HG02763 (cell line): ENCODE measurements at regions not wholly inside any gene's neighbourhood (a gene's known extent, or its start where the extent isn't known, plus 50 kb on each side); places are given as distances from the start of the nearest gene placed in this dataset.
A peak's percentile ranks its signal among the peaks of the same experiment; 100 is the strongest.
"Not testable (repeated sequence)": the region's sequence is repeated elsewhere in the genome, so short reads cannot be mapped to it uniquely, and the experiment has no call there.

Experiments
- ATAC-seq: cut with Tn5 transposase; IDR thresholded peaks from one replicate; pipeline ENCODE4 v1.9.1; 2021; ENCODE audit warnings: mild to moderate bottlenecking, moderate library complexity; ENCODE audit not compliant: unreplicated experiment

- not testable (repeated sequence) for ATAC-seq
Measured at GRCh38 chr9:29189221-29189620, 1615.9 kb upstream of the C9orf72 start.

- ATAC-seq = no peak
Measured at GRCh38 chr9:29198861-29199260, 1625.6 kb upstream of the C9orf72 start.

- ATAC-seq = no peak
Measured at GRCh38 chr9:29199975-29200374, 1626.7 kb upstream of the C9orf72 start.

- ATAC-seq = no peak
Measured at GRCh38 chr9:29200650-29201049, 1627.4 kb upstream of the C9orf72 start.

GRCh38 chr9:29203244-29203930, 1630.1 kb upstream of the C9orf72 start:
- ATAC-seq = no peak

- ATAC-seq = no peak
Measured at GRCh38 chr9:29208670-29209069, 1635.4 kb upstream of the C9orf72 start.

GRCh38 chr9:29209748-29210291, 1636.5 kb upstream of the C9orf72 start:
- no peak for ATAC-seq

GRCh38 chr9:29211003-29211579, 1637.8 kb upstream of the C9orf72 start:
- ATAC-seq = no peak

- peak; percentile 92 for ATAC-seq
Measured at GRCh38 chr9:29211580-29212396, 1638.5 kb upstream of the C9orf72 start.

GRCh38 chr9:29212397-29213387, 1639.4 kb upstream of the C9orf72 start:
- ATAC-seq = peak; percentile 20

- no peak for ATAC-seq
Measured at GRCh38 chr9:29213417-29214153, 1640.3 kb upstream of the C9orf72 start, which contains the start of gene LINGO2. TSS of gene LINGO2 (minus strand) at chr9:29213601.

GRCh38 chr9:29214154-29214689, 1640.9 kb upstream of the C9orf72 start:
- no peak for ATAC-seq

GRCh38 chr9:29214690-29215253, 1641.5 kb upstream of the C9orf72 start:
- ATAC-seq = no peak

GRCh38 chr9:29217966-29218365, 1644.7 kb upstream of the C9orf72 start:
- no peak for ATAC-seq

- ATAC-seq = no peak
Measured at GRCh38 chr9:29220596-29221251, 1647.4 kb upstream of the C9orf72 start.

GRCh38 chr9:29228558-29228957, 1655.3 kb upstream of the C9orf72 start:
- ATAC-seq = no peak

- ATAC-seq = no peak
Measured at GRCh38 chr9:29230931-29231330, 1657.7 kb upstream of the C9orf72 start.

- no peak for ATAC-seq
Measured at GRCh38 chr9:29233193-29233592, 1659.9 kb upstream of the C9orf72 start.

GRCh38 chr9:29241320-29241719, 1668.0 kb upstream of the C9orf72 start:
- no peak for ATAC-seq
